ENCODE measurements at regions not wholly inside any gene's neighbourhood (a gene's known extent, or its start where the extent isn't known, plus 50 kb on each side); places are given as distances from the start of the nearest gene placed in this dataset.

DNA sequence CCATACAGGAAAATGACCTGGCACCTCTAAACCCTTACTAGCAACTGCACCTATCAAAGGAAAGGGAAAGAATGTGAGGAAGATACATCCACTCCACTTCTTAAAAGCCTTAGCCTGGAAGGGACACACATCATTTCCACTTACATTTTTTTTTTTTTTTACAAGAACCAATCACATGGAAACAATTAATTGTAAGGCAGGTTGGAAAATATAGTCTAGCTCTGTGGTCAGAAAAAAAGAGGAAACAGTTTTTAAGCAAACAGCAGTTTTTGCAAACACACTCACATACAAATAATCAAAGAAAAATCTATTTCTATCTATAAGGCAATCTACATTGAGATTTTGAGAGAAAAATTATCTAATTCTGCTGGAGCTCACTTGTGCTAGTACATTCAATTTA is 98.9 kb upstream of the SPRED1 start:
- TF ChIP-seq POLR2A (IDR thresholded peaks at IDR 0.05) (no peak), CTCF (IDR thresholded peaks at IDR 0.05) (no peak)
